GM19467 (cell line): ENCODE measurements at regions not wholly inside any gene's neighbourhood (a gene's known extent, or its start where the extent isn't known, plus 50 kb on each side); places are given as distances from the start of the nearest gene placed in this dataset.
"Not testable (repeated sequence)": the region's sequence is repeated elsewhere in the genome, so short reads cannot be mapped to it uniquely, and the experiment has no call there.

ENCODE experiments used
- ATAC-seq: cut with Tn5 transposase; IDR thresholded peaks from one replicate; pipeline ENCODE4 v1.9.1; 2021; ENCODE audit warnings: mild to moderate bottlenecking, moderate library complexity; ENCODE audit not compliant: unreplicated experiment

DNA sequence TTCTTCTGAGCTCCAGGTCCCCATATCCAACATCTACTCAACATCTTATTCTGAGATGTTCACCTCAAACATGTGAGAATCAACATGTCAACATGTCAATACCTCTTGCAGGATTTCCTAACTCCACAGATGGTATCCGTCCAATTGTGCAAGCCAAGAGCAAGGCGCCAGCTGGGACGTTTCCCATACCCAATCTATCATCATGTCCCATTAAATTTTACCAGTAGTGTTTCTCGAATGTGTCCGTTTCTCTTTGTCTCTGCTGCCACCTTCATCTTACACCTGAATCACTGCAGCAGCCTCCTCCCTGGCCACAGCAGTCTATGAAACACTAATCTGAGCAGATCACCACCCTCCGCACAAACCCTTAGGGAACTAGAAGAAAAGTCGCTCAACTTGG is 78.0 kb upstream of the RPS6KA2 start:
- no peak for ATAC-seq

DNA sequence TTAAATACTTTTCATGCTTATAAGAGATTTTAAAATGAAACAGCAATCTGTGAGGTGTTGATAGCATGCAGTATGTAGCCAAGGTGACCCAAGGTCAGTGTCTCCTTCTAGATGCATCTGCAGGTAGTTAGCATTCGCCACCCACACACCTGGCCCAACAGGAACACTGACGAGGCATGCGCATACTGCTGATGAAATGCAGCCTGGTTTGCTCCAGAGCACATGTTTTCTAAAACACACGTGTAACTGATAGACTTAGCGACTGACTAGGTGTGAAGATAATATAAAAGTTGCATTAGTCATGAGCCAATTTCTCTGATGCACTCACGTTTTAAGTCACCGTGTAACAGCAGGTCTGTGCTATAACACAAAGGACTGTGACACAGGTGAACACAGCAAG is 77.1 kb upstream of the RPS6KA2 start:
- ATAC-seq, result no peak

DNA sequence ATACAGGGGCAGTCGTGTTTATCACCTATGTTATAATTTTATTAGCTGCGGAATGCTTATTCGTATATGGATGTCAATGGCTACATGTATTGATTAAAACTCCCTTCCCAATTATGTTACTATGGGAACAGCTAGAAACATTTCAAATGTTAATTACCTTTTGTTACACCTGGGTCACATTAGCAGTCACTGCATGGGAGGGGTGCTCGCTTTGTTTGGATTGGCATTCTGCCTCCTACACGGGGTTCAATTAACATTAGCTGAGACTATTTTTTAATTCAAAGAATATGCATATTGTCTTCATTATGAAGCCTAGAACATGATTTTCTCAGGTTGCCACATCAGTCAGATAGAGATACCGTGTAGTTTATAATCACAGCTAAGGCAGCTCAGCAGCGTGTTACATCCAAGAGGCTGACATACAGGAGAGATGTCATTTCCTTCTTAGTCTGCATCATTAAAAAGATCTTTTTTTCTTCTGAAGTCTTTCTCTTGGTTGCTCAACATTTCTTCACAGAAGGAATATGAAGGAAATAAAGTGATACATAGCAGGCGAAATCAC is 76.2 kb upstream of the RPS6KA2 start:
- ATAC-seq, result no peak

DNA sequence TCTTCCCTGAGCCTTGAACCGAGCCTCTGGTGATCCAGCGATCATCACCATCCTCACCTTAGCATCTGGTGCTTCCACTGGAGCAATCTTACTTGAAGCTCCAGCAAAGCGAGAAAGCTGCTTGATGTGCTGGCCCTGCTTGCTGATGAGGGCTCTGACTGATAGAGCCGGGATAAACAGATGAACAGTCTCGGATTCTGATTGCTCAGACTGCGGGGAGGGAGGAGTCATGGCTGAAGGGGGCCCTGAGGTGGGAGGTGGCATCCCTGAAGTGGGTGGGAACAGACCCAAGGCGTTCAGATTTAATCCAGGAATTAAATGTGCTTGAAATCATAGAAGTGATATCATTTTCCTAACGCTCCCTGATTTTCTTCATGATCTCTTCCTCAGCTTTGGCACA is 74.4 kb upstream of the RPS6KA2 start:
- ATAC-seq, result not testable (repeated sequence)

DNA sequence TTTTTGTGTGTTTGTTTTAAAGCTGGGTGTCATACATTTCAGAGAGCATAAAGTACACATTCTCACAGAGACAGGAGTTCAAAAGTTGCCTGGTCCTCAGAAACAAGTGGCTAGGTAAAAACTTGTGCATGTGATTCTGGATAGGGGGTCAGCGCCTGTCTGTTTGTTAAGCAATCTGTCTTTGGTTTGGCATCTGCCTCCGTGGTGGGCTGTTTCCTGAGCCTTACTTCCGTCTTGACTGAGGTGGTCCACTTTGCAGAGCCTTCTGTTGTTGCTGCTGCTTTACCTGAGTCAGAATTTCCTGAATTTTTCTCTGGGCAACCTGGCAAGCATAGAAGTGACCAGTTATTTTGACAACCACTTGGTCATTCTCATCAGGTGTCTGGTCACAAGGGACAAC is 73.8 kb upstream of the RPS6KA2 start:
- not testable (repeated sequence) for ATAC-seq

DNA sequence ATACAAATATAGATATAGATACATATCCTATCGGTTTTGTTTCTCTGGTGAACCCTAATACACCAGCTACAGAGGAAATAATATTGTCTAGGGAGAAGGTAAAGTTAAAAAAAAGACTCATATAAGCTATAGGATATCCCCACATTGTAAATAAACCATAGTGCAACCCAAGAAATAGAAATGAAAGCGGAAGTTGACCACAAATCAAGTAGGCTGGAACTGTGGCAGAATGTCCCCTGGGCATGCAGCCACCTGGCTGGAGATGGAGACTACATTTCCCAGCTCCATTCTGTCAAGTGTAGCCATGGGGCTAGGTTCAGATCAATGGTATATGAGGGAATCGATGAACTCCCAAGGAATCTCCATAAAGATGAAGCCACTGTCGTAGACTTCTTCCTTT is 70.1 kb upstream of the RPS6KA2 start:
- no peak for ATAC-seq

DNA sequence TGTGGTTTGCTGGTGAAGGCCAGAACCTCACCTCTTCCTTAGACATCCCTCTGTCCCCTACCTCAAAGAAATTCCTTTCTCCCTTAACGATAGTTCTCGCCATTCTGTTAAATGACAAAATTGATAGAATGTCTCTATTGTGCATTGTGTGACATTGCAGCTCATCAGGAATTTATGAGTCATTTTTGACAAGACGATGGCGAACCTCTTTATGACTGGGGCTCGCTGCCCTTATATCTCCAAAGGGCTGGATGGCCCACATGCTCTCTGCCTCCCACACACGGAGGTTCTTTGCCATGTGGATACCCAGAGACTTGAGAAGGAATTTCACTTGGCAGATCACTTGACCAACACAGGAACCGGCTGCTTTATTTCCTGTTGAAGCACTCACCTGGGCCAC is 66.8 kb upstream of the RPS6KA2 start:
- no peak for ATAC-seq

DNA sequence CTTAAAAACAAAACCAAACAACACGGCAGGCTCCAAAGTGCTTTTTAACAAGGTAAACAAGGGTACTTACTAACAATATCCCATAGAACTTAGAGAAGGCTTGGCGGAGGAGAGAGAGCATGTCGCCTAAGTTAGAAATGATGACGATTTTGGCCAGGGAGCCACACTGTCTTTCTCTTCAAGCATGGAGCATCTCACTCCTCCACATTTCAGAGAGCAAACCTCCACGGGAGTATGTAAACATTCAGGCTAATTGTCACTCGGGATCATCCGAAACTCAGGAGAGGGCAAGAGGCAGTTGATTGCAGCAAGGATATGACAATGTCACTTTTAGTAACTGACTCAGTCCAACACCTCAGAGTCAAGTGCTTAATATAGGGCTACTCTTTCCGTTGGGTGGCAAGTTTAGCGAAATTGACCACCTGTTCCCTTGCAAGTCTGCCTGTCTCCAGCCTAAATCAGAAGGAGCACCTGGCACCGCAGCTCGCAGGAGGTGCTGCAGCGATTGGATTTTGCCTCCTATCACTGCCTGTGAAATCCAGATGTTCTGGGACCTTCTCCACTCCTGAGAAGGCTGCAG is 65.8 kb upstream of the RPS6KA2 start:
- no peak for ATAC-seq

DNA sequence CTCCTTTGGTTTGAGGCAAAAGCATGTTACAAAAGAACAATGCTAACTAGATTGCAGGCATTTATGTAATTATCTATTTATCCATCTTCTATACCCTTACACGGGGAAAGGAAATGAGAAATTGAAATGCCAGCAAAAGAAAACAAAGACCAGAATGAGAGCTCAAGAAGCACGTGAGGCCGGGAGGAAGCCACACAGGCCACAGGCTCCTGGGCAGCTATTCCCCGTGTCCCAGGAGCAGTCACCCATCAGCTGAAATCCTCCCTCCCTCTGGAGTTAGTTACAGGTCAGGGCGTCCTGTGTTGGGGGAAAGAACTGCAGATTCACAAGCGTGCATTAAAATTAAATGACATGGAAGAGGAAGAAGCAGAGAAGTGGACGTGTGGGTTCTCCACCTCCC is 64.7 kb upstream of the RPS6KA2 start:
- no peak for ATAC-seq

DNA sequence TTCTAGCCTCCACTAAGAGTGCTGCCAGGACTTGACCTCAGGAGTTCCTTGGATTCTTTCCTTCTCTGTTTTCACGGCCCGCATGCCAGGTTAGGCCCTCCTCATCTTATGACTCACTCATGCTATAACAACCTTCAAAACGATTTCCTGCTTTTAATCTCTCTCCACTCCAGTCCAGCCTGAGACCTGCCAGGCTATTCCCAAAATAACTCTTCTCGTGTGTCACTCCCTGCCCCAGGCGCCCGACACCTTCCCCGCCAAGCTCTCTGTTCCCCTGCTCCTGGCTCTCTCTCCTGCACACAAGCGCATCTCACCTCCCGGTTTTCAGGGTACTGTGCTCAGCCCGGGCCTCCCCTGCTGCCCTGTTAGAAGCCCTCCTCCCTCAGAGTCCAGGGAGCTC is 64.1 kb upstream of the RPS6KA2 start:
- no peak for ATAC-seq

DNA sequence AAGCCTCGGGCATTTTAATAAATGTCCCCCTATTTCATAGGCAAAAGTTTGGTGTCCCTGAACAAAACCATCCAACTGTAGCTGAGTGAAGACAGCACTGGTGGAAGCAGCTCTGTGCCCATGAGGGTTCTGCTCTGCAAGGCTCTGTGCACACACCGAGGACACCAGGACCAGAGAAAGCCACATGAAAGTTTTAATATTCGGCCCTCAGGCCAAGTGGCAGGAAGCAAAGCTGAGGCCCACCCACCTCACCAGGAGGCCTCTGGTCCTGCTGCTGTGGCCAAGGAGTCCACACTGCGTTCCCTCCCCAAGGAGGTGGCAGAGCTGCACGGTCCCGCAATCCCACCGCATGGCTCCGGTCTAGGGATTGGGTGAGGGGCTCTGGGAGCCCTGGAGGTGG is 62.6 kb upstream of the RPS6KA2 start:
- ATAC-seq, result no peak

DNA sequence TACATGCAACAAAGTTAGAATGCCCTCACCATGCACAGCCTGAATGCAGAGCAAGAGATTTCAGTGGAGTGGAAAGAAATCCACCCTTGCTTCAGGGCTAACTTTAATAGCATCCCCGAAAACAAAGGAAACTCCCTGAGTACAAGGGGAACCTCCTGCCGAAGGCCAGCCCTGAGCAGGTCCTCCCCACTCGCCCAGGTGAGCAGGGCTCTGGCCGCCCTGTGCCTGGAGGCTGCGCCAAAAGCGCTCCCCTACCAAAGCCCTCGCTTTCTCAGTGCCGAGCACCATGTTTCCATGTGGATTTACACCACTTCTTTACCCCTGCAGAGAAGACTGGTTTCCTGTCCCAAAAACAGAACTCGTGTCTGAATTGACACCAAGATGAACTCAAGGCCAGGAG is 61.9 kb upstream of the RPS6KA2 start:
- ATAC-seq, result no peak

DNA sequence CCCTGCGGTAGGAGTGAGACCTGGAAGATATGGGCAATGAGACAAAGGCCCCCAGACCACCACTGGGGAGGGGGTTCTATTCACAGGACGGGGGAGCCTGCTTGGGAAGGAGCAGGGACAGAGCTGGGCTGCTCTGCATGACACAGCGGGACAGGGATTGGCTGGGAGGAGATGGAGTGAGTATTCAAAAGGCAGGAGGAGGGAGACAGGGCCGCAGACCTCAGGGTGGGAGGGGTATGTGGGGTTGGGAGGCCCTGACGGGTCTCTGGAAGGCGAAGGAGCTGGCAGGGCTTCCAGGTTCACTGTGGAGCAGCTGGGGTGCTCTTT is 60.8 kb upstream of the RPS6KA2 start:
- no peak for ATAC-seq

DNA sequence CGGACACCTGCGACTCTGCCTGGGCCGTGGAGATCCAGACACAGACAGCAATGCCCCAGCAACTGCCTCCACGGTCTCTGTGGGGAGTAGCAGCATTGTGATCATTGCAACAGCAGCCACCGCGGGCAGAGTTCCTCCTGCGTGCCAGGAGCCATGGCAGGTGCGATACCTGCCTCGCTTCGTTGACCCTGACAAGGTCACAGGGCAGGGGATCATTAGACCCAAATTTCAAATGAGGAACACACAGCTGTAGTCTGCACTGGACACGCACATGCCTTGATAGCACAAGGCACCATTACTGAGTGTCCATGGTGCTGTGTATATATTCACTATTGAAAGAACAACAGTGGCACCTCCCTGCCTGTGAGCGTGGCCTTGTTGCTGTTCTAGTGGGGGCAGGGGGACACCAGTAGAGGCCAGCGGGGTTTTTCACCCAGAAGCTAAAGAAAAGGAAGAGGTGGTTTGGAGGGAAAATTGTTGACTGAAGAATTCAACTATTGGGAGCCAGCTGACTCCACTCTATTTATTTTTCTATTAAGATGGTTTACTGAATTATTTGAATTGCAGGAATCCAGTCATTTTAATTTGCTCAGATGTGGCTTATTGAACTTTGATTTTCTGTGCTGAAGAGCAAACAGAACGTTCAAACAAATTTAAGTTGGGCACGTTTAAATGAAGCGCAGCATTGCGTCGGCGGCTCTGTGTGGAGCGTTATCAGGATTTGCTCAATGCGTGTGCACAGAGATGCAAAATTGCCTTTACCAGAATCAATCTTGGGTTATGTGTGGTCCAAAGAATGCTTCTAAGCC is 60.2 kb upstream of the RPS6KA2 start:
- ATAC-seq, result no peak

DNA sequence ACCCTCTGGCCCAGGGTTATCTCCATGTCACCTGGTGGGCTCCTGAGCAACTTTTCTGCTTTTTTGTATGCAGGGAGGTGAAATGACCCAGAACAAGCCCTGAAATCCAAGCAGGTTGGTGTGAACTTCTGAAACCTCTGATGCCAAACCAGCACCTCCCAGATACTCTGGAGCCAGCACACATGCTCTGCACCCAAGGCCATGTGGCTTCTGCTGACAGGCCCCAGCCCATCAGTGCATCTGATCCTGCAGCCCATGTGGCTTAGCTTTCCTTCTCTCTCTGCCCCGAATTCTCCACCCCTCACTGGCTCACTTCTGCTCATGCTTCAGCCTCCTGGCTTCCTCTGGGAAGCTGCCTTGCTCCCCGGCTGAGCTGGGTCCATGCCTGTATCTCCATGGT is 59.3 kb upstream of the RPS6KA2 start:
- ATAC-seq, result no peak

DNA sequence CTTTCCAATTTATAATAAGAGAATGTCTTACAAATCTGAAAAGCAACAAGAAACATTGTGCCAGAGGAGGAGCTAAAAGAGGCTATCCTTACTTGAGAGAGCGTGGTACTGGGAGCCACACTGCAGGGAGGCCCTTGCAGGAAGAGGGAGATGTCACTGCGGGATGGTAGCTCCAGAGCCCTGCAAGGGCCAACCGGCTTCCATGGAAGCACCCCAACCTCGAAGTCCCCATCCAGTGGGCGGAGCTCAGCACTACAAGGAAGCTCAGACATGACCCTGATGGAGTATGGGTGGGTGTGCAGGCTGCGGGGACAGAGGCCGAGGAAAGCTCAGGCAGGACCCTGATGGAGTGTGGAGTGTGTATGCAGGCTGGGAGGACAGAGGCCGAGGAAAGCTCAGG is 57.8 kb upstream of the RPS6KA2 start:
- ATAC-seq, result no peak

DNA sequence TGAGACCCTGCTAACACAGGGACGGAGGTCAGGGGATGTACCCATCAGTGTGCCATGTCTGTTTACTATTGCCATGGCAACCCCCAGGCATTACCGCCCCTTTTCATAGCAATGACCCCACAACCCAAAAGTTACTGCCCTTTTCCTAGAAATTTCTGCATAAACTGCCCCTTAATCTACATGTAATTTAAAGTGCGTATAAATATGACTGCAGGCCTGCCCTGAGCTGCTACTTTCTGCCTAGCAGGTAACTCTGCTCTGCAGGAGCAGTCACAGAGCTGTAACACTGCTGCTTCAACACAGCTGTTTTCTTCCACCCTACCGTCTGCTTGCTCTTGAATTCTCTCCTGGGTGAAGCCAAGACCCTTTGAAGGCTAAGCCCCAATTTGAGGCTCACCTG is 57.1 kb upstream of the RPS6KA2 start:
- no peak for ATAC-seq

DNA sequence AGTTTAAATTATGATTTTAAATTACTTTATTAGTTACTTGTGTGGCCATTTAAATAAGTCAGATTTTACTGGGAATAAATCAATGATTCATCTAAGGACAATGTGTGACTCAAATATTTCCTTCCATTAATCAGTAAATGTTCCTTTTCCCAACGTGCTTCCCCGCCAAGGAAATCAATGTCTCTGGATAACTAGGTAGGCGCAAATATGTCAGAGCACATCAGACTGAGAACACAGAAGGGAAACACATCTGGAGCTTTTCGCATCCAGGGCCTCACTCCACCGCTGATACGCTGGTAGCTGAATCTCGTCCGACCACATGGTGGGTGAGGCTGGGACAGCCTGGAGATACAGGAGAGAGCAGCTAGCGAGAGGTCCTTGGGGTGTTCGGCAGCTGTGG is 56.4 kb upstream of the RPS6KA2 start:
- no peak for ATAC-seq

DNA sequence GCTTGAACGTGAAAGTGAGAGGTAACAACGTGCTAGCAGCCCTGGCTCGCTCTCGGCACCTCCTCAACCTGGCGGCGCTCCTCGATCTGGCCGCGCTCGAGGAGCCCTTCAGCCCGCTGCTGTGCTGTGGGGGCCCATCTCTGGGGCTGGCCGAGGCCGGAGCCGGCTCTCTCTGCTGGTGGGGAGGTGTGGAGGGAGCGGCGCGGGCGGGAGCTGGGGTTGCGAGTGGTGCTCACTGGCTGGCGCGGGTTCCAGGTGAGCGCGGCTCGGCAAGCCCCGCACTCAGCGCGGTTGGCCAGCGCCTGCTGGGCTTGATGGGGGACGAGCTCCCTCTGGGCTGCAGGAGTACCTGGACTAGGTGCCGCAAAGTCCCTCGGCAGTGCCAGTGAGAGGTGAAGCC is 52.5 kb upstream of the RPS6KA2 start:
- ATAC-seq, result no peak

DNA sequence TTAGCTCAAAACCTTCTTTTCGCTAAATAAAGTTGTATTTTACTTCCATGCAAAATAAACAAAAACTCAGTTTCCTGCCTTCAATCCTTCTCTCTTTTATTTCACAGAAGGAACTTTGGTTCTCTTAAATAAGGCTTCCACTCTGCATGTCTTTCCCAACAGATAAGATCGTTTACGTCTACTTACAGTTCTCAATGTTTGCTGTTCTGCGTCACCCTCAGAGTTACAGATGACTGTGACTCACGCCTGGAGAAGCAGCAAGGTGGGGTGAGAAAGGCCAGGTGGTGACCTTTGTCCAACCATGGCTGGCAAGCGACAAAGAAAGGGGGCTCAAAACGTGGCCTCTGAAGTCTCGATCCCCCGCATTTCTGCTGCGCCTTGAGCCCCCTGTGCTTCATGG is 51.4 kb upstream of the RPS6KA2 start:
- no peak for ATAC-seq

DNA sequence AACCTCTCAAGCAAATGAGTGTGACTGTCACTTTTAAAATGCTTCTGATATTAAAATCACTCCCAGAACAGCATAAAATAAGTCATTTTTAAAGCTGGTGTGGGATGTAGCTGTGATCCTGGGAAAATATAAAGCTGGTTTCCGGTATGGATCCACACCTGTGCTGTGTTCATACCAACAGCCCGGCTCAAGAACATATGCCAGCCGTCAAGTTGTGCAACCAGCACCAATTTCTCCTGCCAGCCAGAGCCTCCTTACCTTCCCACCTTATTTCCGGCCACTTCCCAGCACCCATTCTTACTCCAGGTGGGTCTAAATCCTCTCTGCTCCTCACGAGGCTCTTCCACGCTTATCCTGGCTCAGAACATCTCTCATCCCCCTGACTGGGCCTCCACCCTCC is 50.9 kb upstream of the RPS6KA2 start:
- ATAC-seq, result no peak
